Progenitor cell of endocrine pancreas (in vitro differentiated cells): ENCODE measurements at regions not wholly inside any gene's neighbourhood (a gene's known extent, or its start where the extent isn't known, plus 50 kb on each side); places are given as distances from the start of the nearest gene placed in this dataset.
A peak's percentile ranks its signal among the peaks of the same experiment; 100 is the strongest.

Source experiments
- DNase-seq: peaks from one replicate; pipeline ENCODE4 v3.0.0; 2021; ENCODE audit warnings: low spot score; ENCODE audit not compliant: unreplicated experiment
- H3K27ac Mint-ChIP-seq: 2 replicates; pipeline ENCODE4 v1.8.0; 2021; ENCODE audit warnings: mild to moderate bottlenecking, moderate library complexity, mixed read lengths
- H3K27me3 Mint-ChIP-seq: 2 replicates; pipeline ENCODE4 v1.8.0; 2021; ENCODE audit warnings: mixed read lengths
- H3K36me3 Mint-ChIP-seq: 2 replicates; pipeline ENCODE4 v1.8.0; 2022; ENCODE audit warnings: mixed read lengths; ENCODE audit not compliant: insufficient read depth
- H3K4me1 Mint-ChIP-seq: 2 replicates; pipeline ENCODE4 v1.8.0; 2021; ENCODE audit warnings: low read depth, mixed read lengths
- H3K4me3 Mint-ChIP-seq: 2 replicates; pipeline ENCODE4 v1.8.0; 2021; ENCODE audit warnings: low read depth, mild to moderate bottlenecking, moderate library complexity, mixed read lengths
- H3K9me3 Mint-ChIP-seq: 2 replicates; pipeline ENCODE4 v1.8.0; 2021; ENCODE audit warnings: low read depth, mixed read lengths
- CTCF ChIP-seq: fragments of 200-600 bp; sonication (generic); IDR thresholded peaks from one replicate; pipeline ENCODE4 v1.5.0; 2021; ENCODE audit warnings: antibody characterized with exemption, mild to moderate bottlenecking; ENCODE audit not compliant: unreplicated experiment

GRCh38 chr3:110579840-110580550 is 491.6 kb upstream of the NECTIN3 start:
- H3K4me1 Mint-ChIP-seq = peaks cover 11% of the 10 kb centered on the region

GRCh38 chr3:110583373-110583935 is 488.2 kb upstream of the NECTIN3 start:
- Mint-ChIP-seq H3K4me1 (peaks cover 11% of the 10 kb centered on the region), H3K36me3 (no peaks in the 10 kb centered on the region), H3K9me3 (no peaks in the 10 kb centered on the region), H3K27ac (peak overlapping the region; percentile 56), H3K27me3 (peaks cover 5% of the 10 kb centered on the region), H3K4me3 (no peak overlapping the region)
- no peak for DNase-seq
- TF ChIP-seq CTCF = no peak

More at GRCh38 chr3:110579840-110580550, 491.6 kb upstream of the NECTIN3 start:
- TF ChIP-seq CTCF = no peak
- Mint-ChIP-seq H3K27me3 (peaks cover 5% of the 10 kb centered on the region), H3K36me3 (no peaks in the 10 kb centered on the region), H3K4me3 (no peak overlapping the region), H3K27ac (no peak overlapping the region), H3K9me3 (no peaks in the 10 kb centered on the region)
- DNase-seq = no peak

GRCh38 chr3:110588906-110589305 is 482.7 kb upstream of the NECTIN3 start:
- DNase-seq = no peak
- Mint-ChIP-seq H3K27me3 (no peaks in the 10 kb centered on the region), H3K9me3 (peaks cover 3% of the 10 kb centered on the region), H3K4me3 (no peak overlapping the region), H3K36me3 (no peaks in the 10 kb centered on the region), H3K4me1 (peaks cover 3% of the 10 kb centered on the region), H3K27ac (peak overlapping the region; percentile 27)
- TF ChIP-seq CTCF = no peak

DNA sequence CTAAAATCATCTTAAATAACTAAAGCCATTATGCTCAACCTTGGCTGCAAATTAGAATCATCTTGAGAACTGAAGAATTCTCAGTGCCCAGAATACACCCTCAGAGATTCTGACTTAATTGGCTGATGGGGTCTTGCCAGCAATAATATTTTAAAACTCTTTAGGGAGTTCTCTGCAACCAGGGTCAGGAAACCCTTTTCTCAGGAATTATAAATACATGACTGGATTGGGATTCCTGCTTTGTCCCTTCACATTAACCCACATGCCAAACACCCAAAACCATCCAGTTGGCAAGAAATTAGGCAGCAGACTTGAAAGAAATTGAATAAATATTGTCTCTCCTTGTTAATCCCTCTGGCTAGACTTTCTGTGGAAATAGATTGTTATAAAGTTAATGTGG is 482.3 kb upstream of the NECTIN3 start:
- no peak for TF ChIP-seq CTCF
- peaks cover 6% of the 10 kb centered on the region for H3K9me3 Mint-ChIP-seq
- H3K27ac Mint-ChIP-seq = peak overlapping the region; percentile 27
- no peak overlapping the region for H3K4me3 Mint-ChIP-seq
- no peaks in the 10 kb centered on the region for H3K36me3 Mint-ChIP-seq
- H3K27me3 Mint-ChIP-seq = no peaks in the 10 kb centered on the region
- DNase-seq = no peak
- H3K4me1 Mint-ChIP-seq = no peaks in the 10 kb centered on the region

DNA sequence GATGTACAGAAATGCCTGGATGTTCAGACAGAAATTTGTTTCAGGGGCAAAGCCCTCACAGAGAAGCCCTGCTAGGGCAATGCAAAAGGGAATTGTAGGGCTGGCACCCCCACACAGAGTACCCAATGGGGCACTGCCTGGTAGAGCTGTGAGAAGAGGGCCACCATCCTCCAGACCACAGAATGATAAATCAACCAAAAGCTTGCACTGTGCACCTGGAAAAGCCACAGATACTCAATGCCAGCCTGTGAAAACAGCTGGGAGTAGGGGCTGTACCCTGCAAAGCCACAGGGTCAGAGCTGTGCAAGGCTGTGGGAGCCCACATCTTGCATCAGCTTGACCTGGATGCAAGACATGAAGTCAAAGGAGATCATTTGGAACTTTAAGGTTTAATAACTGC is 477.9 kb upstream of the NECTIN3 start:
- no peak for TF ChIP-seq CTCF
- no peaks in the 10 kb centered on the region for H3K4me1 Mint-ChIP-seq
- peaks cover 11% of the 10 kb centered on the region for H3K9me3 Mint-ChIP-seq
- DNase-seq = no peak
- H3K36me3 Mint-ChIP-seq = no peaks in the 10 kb centered on the region
- H3K27ac Mint-ChIP-seq = no peak overlapping the region
- H3K27me3 Mint-ChIP-seq = no peaks in the 10 kb centered on the region
- H3K4me3 Mint-ChIP-seq = no peak overlapping the region
